ENCODE measurements at regions not wholly inside any gene's neighbourhood (a gene's known extent, or its start where the extent isn't known, plus 50 kb on each side); places are given as distances from the start of the nearest gene placed in this dataset.

DNA sequence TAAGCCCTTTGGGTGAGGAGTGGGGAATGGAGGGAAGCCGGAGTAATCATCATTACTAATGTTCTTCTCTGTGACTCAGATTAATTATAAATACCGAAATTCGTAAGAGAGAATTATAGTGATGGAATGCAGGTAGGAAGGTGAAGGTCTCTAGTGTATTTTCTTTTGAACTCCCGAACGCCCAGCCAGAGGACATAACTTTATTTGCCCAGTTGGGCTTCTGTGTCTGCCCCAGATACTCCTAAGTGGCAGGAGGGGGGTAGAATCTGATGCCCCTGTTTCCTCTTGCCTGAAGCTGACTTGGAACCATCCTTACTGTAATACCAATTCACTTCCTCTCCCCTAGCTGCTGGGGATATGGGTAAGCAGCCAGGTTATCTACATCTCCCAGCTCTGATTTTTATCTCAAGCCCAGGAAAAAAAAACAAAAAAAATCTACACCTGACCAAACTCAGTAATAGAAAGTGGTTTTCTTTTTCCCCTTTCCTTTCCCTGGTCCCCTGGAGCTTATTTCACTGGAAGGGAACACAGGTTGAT, 84.4 kb upstream of the CISTR start:
- no peaks in the 10 kb centered on the region for H4K20me1 ChIP-seq (replicated peaks; ENCODE audit: control insufficient read depth, extremely low read depth, insufficient read depth, low read length)
- no peak for TF ChIP-seq GATA2 (IDR thresholded peaks at IDR 0.05; ENCODE audit: insufficient read depth, insufficient read length, low read depth, low read length)
- H3K9me1 ChIP-seq (replicated peaks; ENCODE audit: control insufficient read depth, extremely low read depth, insufficient read depth, low read length): no peaks in the 10 kb centered on the region
- DNase-seq (ENCODE audit: low read depth, low spot score) (no peak), FAIRE-seq (no peak)
- H3K36me3 ChIP-seq (ENCODE audit: control insufficient read depth in 2 of 2, extremely low read depth in 1 of 2, insufficient read depth in 2 of 2, low read length in 2 of 2): no peaks in the 10 kb centered on the region
- H3K79me2 ChIP-seq (ENCODE audit: control insufficient read depth, insufficient read depth, low read length): no peaks in the 10 kb centered on the region
- H3K4me2 ChIP-seq (ENCODE audit: insufficient read depth, low read length): no peak overlapping the region
- intact Hi-C loops (cut with micrococcal nuclease): no loop called here
- H3K9ac ChIP-seq (replicated peaks; ENCODE audit: extremely low read depth, insufficient read depth, low read length): no peak overlapping the region
- no peak overlapping the region for H2AFZ ChIP-seq (ENCODE audit: low read depth, low read length)
- dilution Hi-C loops (cut with MboI; ENCODE audit: extremely low pct_ligation_motif_present, low sequenced_read_pairs): no loop called here
- H3K27me3 ChIP-seq (ENCODE audit: control insufficient read depth in 2 of 2, insufficient read depth in 2 of 2, low read length in 2 of 2): peaks cover 7 to 30% of the 10 kb centered on the region in 2 experiments
- no peaks in the 10 kb centered on the region for H3K4me1 ChIP-seq (ENCODE audit: control insufficient read depth, extremely low read depth, insufficient read depth, low read length)
- no peak overlapping the region for H3K4me3 ChIP-seq (replicated peaks in 1 of 3; ENCODE audit: insufficient read depth in 1 of 3, low read depth in 1 of 3, low read length in 3 of 3)
- H3K9me3 ChIP-seq (replicated peaks; ENCODE audit: control insufficient read depth, insufficient read depth, low read length): no peaks in the 10 kb centered on the region
- CTCF ChIA-PET: no interaction called here
- POLR2A ChIA-PET: no interaction called here
- BruUV-seq (replicated peaks): no TSS peak
- no peak overlapping the region for H3K27ac ChIP-seq (ENCODE audit: insufficient read depth, low read depth, low read length)

DNA sequence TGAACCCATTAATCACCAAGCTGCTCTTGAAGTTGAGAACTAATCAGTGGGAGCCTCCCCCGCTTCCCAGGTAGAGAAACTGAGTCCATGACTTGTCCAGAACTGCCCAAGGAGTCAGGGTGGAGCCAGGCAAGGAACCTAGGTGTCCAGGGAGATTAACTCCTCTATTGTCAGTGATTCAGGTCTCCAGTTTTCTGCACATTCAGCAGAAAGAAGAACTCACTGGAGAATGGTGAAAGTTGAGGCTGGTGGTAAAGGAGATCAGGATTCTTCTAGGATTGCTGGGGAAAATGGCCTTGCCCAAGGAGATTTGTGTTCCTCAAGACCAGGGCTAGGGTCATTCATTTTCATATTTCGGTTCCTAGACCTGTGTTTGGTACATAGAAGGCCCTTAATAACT, 87.2 kb upstream of the CISTR start:
- POLR2A ChIA-PET: no interaction called here
- Histone ChIP-seq H2AFZ (ENCODE audit: low read depth, low read length) (no peak overlapping the region), H3K9me3 (replicated peaks; ENCODE audit: control insufficient read depth, insufficient read depth, low read length) (no peaks in the 10 kb centered on the region), H3K79me2 (ENCODE audit: control insufficient read depth, insufficient read depth, low read length) (no peaks in the 10 kb centered on the region), H3K9ac (replicated peaks; ENCODE audit: extremely low read depth, insufficient read depth, low read length) (no peak overlapping the region), H3K36me3 (ENCODE audit: control insufficient read depth in 2 of 2, extremely low read depth in 1 of 2, insufficient read depth in 2 of 2, low read length in 2 of 2) (no peaks in the 10 kb centered on the region), H3K27me3 (ENCODE audit: control insufficient read depth in 2 of 2, insufficient read depth in 2 of 2, low read length in 2 of 2) (peaks cover 10 to 17% of the 10 kb centered on the region in 2 experiments), H3K4me3 (replicated peaks in 1 of 3; ENCODE audit: insufficient read depth in 1 of 3, low read depth in 1 of 3, low read length in 3 of 3) (no peak overlapping the region), H3K4me2 (ENCODE audit: insufficient read depth, low read length) (no peak overlapping the region), H3K27ac (ENCODE audit: insufficient read depth, low read depth, low read length) (no peak overlapping the region), H4K20me1 (replicated peaks; ENCODE audit: control insufficient read depth, extremely low read depth, insufficient read depth, low read length) (no peaks in the 10 kb centered on the region), H3K9me1 (replicated peaks; ENCODE audit: control insufficient read depth, extremely low read depth, insufficient read depth, low read length) (no peaks in the 10 kb centered on the region), H3K4me1 (ENCODE audit: control insufficient read depth, extremely low read depth, insufficient read depth, low read length) (no peaks in the 10 kb centered on the region)
- dilution Hi-C loops (cut with MboI; ENCODE audit: extremely low pct_ligation_motif_present, low sequenced_read_pairs): no loop called here
- intact Hi-C loops (cut with micrococcal nuclease): no loop called here
- FAIRE-seq (no peak), DNase-seq (ENCODE audit: low read depth, low spot score) (no peak)
- TF ChIP-seq, protein P1, sequence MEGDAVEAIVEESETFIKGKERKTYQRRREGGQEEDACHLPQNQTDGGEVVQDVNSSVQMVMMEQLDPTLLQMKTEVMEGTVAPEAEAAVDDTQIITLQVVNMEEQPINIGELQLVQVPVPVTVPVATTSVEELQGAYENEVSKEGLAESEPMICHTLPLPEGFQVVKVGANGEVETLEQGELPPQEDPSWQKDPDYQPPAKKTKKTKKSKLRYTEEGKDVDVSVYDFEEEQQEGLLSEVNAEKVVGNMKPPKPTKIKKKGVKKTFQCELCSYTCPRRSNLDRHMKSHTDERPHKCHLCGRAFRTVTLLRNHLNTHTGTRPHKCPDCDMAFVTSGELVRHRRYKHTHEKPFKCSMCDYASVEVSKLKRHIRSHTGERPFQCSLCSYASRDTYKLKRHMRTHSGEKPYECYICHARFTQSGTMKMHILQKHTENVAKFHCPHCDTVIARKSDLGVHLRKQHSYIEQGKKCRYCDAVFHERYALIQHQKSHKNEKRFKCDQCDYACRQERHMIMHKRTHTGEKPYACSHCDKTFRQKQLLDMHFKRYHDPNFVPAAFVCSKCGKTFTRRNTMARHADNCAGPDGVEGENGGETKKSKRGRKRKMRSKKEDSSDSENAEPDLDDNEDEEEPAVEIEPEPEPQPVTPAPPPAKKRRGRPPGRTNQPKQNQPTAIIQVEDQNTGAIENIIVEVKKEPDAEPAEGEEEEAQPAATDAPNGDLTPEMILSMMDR (IDR thresholded peaks at IDR 0.05; ENCODE audit: extremely low read depth in 1 of 2, insufficient read depth in 1 of 2, low read depth in 1 of 2, low read length in 2 of 2): no peak
- TF ChIP-seq POLR2AphosphoS5 (IDR thresholded peaks at IDR 0.05; ENCODE audit: insufficient read depth, low read depth, low read length) (no peak), GATA2 (IDR thresholded peaks at IDR 0.05; ENCODE audit: insufficient read depth, insufficient read length, low read depth, low read length) (no peak), EZH2 (IDR thresholded peaks at IDR 0.05; ENCODE audit: borderline replicate concordance, low read depth, low read length, severe bottlenecking) (no peak), FOS (IDR thresholded peaks at IDR 0.05; ENCODE audit: borderline replicate concordance, insufficient read depth, low read length) (no peak), POLR2A (IDR thresholded peaks at IDR 0.05; ENCODE audit: low read depth, low read length) (no peak), MYC (IDR thresholded peaks at IDR 0.05; ENCODE audit: low read depth, low read length) (no peak), JUN (IDR thresholded peaks at IDR 0.05; ENCODE audit: borderline replicate concordance, insufficient read depth, insufficient read length, low read depth) (no peak)
- TF ChIP-seq, protein P2, sequence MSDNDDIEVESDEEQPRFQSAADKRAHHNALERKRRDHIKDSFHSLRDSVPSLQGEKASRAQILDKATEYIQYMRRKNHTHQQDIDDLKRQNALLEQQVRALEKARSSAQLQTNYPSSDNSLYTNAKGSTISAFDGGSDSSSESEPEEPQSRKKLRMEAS (IDR thresholded peaks at IDR 0.05; ENCODE audit: insufficient read depth, insufficient read length): no peak
- CTCF ChIA-PET: no interaction called here
- no TSS peak for BruUV-seq (replicated peaks)
